IPS-15b (cell line): ENCODE measurements at regions not wholly inside any gene's neighbourhood (a gene's known extent, or its start where the extent isn't known, plus 50 kb on each side); places are given as distances from the start of the nearest gene placed in this dataset.

ENCODE experiments used
- H3K27me3 ChIP-seq: one replicate; pipeline ENCODE4 v1.6.1; 2013; ENCODE audit warnings: low read length; ENCODE audit not compliant: control insufficient read depth, insufficient read depth
- H3K36me3 ChIP-seq: one replicate; pipeline ENCODE4 v1.6.1; 2013; ENCODE audit warnings: low read length; ENCODE audit not compliant: control insufficient read depth, insufficient read depth
- H3K4me1 ChIP-seq: one replicate; pipeline ENCODE4 v1.6.1; 2013; ENCODE audit warnings: mild to moderate bottlenecking, low read length; ENCODE audit not compliant: control insufficient read depth, insufficient read depth
- H3K4me3 ChIP-seq: one replicate; pipeline ENCODE4 v1.5.1; 2013; ENCODE audit warnings: low read depth, low read length
- H3K9ac ChIP-seq: one replicate; pipeline ENCODE4 v1.6.1; 2013; ENCODE audit warnings: low read depth, mild to moderate bottlenecking, low read length
- H3K9me3 ChIP-seq: one replicate; pipeline ENCODE4 v1.6.1; 2013; ENCODE audit warnings: mild to moderate bottlenecking, low read length; ENCODE audit not compliant: control insufficient read depth, insufficient read depth

GRCh38 chr18:32576296-32576916 is 105.7 kb upstream of the GAREM1 start:
- no peak overlapping the region for H3K4me3 ChIP-seq
- no peaks in the 10 kb centered on the region for H3K9me3 ChIP-seq
- no peak overlapping the region for H3K9ac ChIP-seq
- H3K27me3 ChIP-seq, result no peaks in the 10 kb centered on the region
- no peaks in the 10 kb centered on the region for H3K36me3 ChIP-seq
- no peaks in the 10 kb centered on the region for H3K4me1 ChIP-seq

GRCh38 chr18:32566960-32567359 is 96.3 kb upstream of the GAREM1 start:
- Histone ChIP-seq H3K27me3 (no peaks in the 10 kb centered on the region), H3K4me3 (no peak overlapping the region), H3K4me1 (no peaks in the 10 kb centered on the region), H3K36me3 (no peaks in the 10 kb centered on the region), H3K9me3 (no peaks in the 10 kb centered on the region), H3K9ac (no peak overlapping the region)

GRCh38 chr18:32553640-32554365 is 83.1 kb upstream of the GAREM1 start:
- Histone ChIP-seq H3K9me3 (no peaks in the 10 kb centered on the region), H3K4me3 (no peak overlapping the region), H3K27me3 (no peaks in the 10 kb centered on the region), H3K4me1 (peaks cover 15% of the 10 kb centered on the region), H3K9ac (no peak overlapping the region), H3K36me3 (no peaks in the 10 kb centered on the region)

GRCh38 chr18:32553174-32553573 is 82.5 kb upstream of the GAREM1 start:
- Histone ChIP-seq H3K4me1 (peaks cover 20% of the 10 kb centered on the region), H3K27me3 (no peaks in the 10 kb centered on the region), H3K9me3 (no peaks in the 10 kb centered on the region), H3K9ac (no peak overlapping the region), H3K36me3 (no peaks in the 10 kb centered on the region), H3K4me3 (no peak overlapping the region)

DNA sequence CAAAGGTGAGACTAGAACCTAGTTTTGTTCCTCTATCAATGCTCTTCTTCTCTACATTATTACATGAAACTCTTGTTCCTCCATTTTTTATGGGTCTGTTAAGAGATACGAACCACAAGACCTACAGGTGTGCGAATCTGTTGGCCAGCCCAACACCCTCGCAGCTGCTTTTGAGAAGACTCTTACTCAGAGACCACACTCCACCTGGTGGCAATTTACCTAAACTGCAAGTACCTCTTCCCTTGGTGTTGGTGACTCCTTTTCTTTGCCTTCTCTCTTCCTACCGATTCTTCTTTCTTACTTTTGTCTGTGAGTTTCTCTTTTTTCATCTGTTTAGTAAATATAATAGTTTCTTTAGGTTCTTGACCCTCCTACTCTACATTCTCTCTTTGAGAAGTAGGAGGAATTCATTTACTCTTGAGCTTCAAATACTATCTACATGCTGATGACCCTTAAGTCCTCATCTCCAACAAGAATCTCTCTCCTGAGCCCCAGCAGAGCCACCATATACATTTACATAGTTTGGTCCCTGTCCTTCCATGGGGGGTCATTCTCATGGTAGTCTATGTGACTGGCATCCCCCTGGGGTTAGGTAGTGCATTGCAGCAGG is 81.8 kb upstream of the GAREM1 start:
- no peaks in the 10 kb centered on the region for H3K36me3 ChIP-seq
- no peak overlapping the region for H3K9ac ChIP-seq
- no peaks in the 10 kb centered on the region for H3K9me3 ChIP-seq
- H3K4me1 ChIP-seq, result peaks cover 21% of the 10 kb centered on the region
- H3K27me3 ChIP-seq, result no peaks in the 10 kb centered on the region
- H3K4me3 ChIP-seq, result no peak overlapping the region

DNA sequence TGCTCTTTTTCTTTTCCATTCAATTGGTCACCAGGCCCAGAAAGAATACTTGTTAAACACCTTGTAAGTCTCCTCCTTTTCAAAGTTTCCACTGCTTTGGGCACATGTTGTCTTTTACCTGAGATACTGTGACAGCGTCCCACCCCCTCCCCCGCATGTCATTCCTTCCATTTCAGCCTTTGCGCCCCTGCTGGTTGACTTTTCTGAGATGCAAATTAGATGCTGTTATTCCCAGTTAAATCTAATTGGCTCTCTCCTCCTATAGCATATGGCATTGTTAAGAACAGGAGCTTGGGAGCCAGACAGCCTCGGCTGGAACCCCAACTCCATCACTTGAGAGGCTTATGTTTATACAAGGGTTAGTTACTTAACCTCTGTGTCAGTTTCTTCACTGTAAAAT is 80.3 kb upstream of the GAREM1 start:
- Histone ChIP-seq H3K4me1 (peaks cover 21% of the 10 kb centered on the region), H3K4me3 (no peak overlapping the region), H3K9ac (no peak overlapping the region), H3K9me3 (no peaks in the 10 kb centered on the region), H3K36me3 (no peaks in the 10 kb centered on the region), H3K27me3 (no peaks in the 10 kb centered on the region)

GRCh38 chr18:32549248-32550110 is 78.8 kb upstream of the GAREM1 start:
- no peak overlapping the region for H3K4me3 ChIP-seq
- H3K27me3 ChIP-seq, result no peaks in the 10 kb centered on the region
- H3K4me1 ChIP-seq, result peaks cover 21% of the 10 kb centered on the region
- H3K36me3 ChIP-seq, result no peaks in the 10 kb centered on the region
- H3K9me3 ChIP-seq, result no peaks in the 10 kb centered on the region
- H3K9ac ChIP-seq, result no peak overlapping the region

- Histone ChIP-seq H3K4me1 (peaks cover 21% of the 10 kb centered on the region), H3K36me3 (no peaks in the 10 kb centered on the region), H3K9ac (no peak overlapping the region), H3K27me3 (no peaks in the 10 kb centered on the region), H3K4me3 (peak overlapping the region; percentile 2), H3K9me3 (no peaks in the 10 kb centered on the region)
These were observed 78.0 kb upstream of the GAREM1 start for GRCh38 chr18:32548688-32549087.

GRCh38 chr18:32545631-32546030 is 74.9 kb upstream of the GAREM1 start:
- no peaks in the 10 kb centered on the region for H3K9me3 ChIP-seq
- H3K36me3 ChIP-seq, result no peaks in the 10 kb centered on the region
- H3K4me3 ChIP-seq, result no peak overlapping the region
- no peak overlapping the region for H3K9ac ChIP-seq
- peaks cover 20% of the 10 kb centered on the region for H3K4me1 ChIP-seq
- H3K27me3 ChIP-seq, result no peaks in the 10 kb centered on the region

GRCh38 chr18:32544088-32544487 is 73.4 kb upstream of the GAREM1 start:
- Histone ChIP-seq H3K4me3 (no peak overlapping the region), H3K4me1 (peaks cover 14% of the 10 kb centered on the region), H3K9ac (no peak overlapping the region), H3K36me3 (no peaks in the 10 kb centered on the region), H3K9me3 (no peaks in the 10 kb centered on the region), H3K27me3 (no peaks in the 10 kb centered on the region)

GRCh38 chr18:32542221-32542798 is 71.6 kb upstream of the GAREM1 start:
- H3K9ac ChIP-seq, result no peak overlapping the region
- H3K27me3 ChIP-seq, result no peaks in the 10 kb centered on the region
- no peaks in the 10 kb centered on the region for H3K9me3 ChIP-seq
- H3K4me3 ChIP-seq, result no peak overlapping the region
- no peaks in the 10 kb centered on the region for H3K36me3 ChIP-seq
- H3K4me1 ChIP-seq, result peaks cover 5% of the 10 kb centered on the region
